Keratinocyte (primary cell): ENCODE measurements at regions not wholly inside any gene's neighbourhood (a gene's known extent, or its start where the extent isn't known, plus 50 kb on each side); places are given as distances from the start of the nearest gene placed in this dataset.

Source experiments
- DNase-seq: peaks from one replicate; pipeline ENCODE4 v3.0.0-alpha.2; 2011; ENCODE audit warnings: low read depth, missing footprints, low spot score
- FAIRE-seq: peaks from 2 replicates; lab custom pipeline; 2011; peaks lifted over from hg19 to GRCh38; lab: Jason Lieb, UNC
- H2AFZ ChIP-seq: 2 replicates; pipeline ENCODE4 v1.6.0; 2012; ENCODE audit warnings: low read length, control low read depth, inconsistent platforms; ENCODE audit not compliant: control insufficient read depth
- H3K27ac ChIP-seq: 2 replicates; pipeline ENCODE4 v1.5.1; 2011; ENCODE audit warnings: low read length; ENCODE audit not compliant: control insufficient read depth, insufficient read depth
- H3K27me3 ChIP-seq: 3 replicates; pipeline ENCODE4 v1.6.0; 2011; ENCODE audit warnings: low read length; ENCODE audit not compliant: control insufficient read depth, insufficient read depth; ENCODE audit errors: extremely low read depth
- H3K36me3 ChIP-seq, 2 experiments: 2 replicates in 1 of 2; 3 replicates in 1 of 2; pipeline ENCODE4 v1.5.1; 2011; ENCODE audit warnings: low read length in 2 of 2, mild to moderate bottlenecking in 1 of 2; ENCODE audit not compliant: control insufficient read depth in 2 of 2, insufficient read depth in 2 of 2; ENCODE audit errors: extremely low read depth in 1 of 2
- H3K4me1 ChIP-seq: 3 replicates; pipeline ENCODE4 v1.5.1; 2011; ENCODE audit warnings: low read length; ENCODE audit not compliant: control insufficient read depth, insufficient read depth; ENCODE audit errors: extremely low read depth
- H3K4me2 ChIP-seq: 3 replicates; pipeline ENCODE4 v1.6.0; 2011; ENCODE audit warnings: low read depth, low read length; ENCODE audit not compliant: control insufficient read depth, insufficient read depth; ENCODE audit errors: extremely low read depth
- H3K4me3 ChIP-seq, 3 experiments: fragments of 200-600 bp in 1 of 3; sonication (generic) in 1 of 3; 2 replicates in 2 of 3; 3 replicates in 1 of 3; pipeline ENCODE4 v1.5.1; 2011 to 2016; ENCODE audit warnings: low read length in 3 of 3, mild to moderate bottlenecking in 3 of 3, control low read depth in 2 of 3, inconsistent platforms in 1 of 3, low read depth in 1 of 3, mixed read lengths in 1 of 3, mixed run types in 1 of 3, moderate library complexity in 1 of 3; ENCODE audit not compliant: control insufficient read depth in 2 of 3, insufficient read depth in 2 of 3; ENCODE audit errors: extremely low read depth in 1 of 3
- H3K79me2 ChIP-seq: 2 replicates; pipeline ENCODE4 v1.6.0; 2012; ENCODE audit warnings: low read length; ENCODE audit not compliant: control insufficient read depth, insufficient read depth
- H3K9ac ChIP-seq: 3 replicates; pipeline ENCODE4 v1.6.0; 2011; ENCODE audit warnings: low read length; ENCODE audit not compliant: control insufficient read depth, insufficient read depth; ENCODE audit errors: extremely low read depth
- H3K9me1 ChIP-seq: 3 replicates; pipeline ENCODE4 v1.6.0; 2011; ENCODE audit warnings: low read length; ENCODE audit not compliant: control insufficient read depth, insufficient read depth; ENCODE audit errors: extremely low read depth
- H3K9me3 ChIP-seq: 2 replicates; pipeline ENCODE4 v1.5.1; 2012; ENCODE audit warnings: low read depth, low read length; ENCODE audit not compliant: control insufficient read depth
- H4K20me1 ChIP-seq: 3 replicates; pipeline ENCODE4 v1.6.0; 2011; ENCODE audit warnings: low read length; ENCODE audit not compliant: control insufficient read depth, insufficient read depth; ENCODE audit errors: extremely low read depth
- CTCF ChIP-seq, 3 experiments: IDR thresholded peaks in 1 of 3; conservative IDR thresholded peaks in 1 of 3; optimal IDR thresholded peaks in 1 of 3; 2 replicates in 2 of 3; 3 replicates in 1 of 3; pipeline versions ENCODE3 to v1.5.1; 2011; ENCODE audit warnings: low read length in 3 of 3, mild to moderate bottlenecking in 3 of 3, moderate library complexity in 2 of 3, control low read depth in 1 of 3, inconsistent platforms in 1 of 3; ENCODE audit not compliant: insufficient read depth in 2 of 3; ENCODE audit errors: extremely low read depth in 1 of 3
- EZH2 ChIP-seq: IDR thresholded peaks from one replicate; pipeline ENCODE4 v1.6.1; 2012; ENCODE audit warnings: inconsistent platforms, mild to moderate bottlenecking, low read length, moderate library complexity
- dilution Hi-C: fragments of 300-500 bp; cut with MboI; formaldehyde crosslinking; loops from one replicate; pipeline ENCODE4 v1.7.0; 2020; ENCODE audit warnings: low sequenced_read_pairs; ENCODE audit not compliant: extremely low pct_ligation_motif_present

- Histone ChIP-seq H3K4me3 (no peak overlapping the region), H4K20me1 (no peaks in the 10 kb centered on the region), H2AFZ (no peak overlapping the region), H3K79me2 (no peaks in the 10 kb centered on the region), H3K27ac (peak overlapping the region; percentile 52), H3K36me3 (no peaks in the 10 kb centered on the region), H3K4me1 (peaks cover 15% of the 10 kb centered on the region), H3K9me3 (no peaks in the 10 kb centered on the region), H3K9me1 (no peaks in the 10 kb centered on the region), H3K4me2 (no peak overlapping the region), H3K9ac (no peak overlapping the region), H3K27me3 (no peaks in the 10 kb centered on the region)
- TF ChIP-seq CTCF (optimal IDR thresholded peaks at IDR 0.05 in 1 of 3, IDR thresholded peaks at IDR 0.05 in 1 of 3, conservative IDR thresholded peaks at IDR 0.05 in 1 of 3; ENCODE audit: extremely low read depth in 1 of 3, insufficient read depth in 2 of 3, low read length in 3 of 3) (no peak), EZH2 (no peak)
- dilution Hi-C loops = no loop called here
- peak; percentile 21 for DNase-seq
- no peak for FAIRE-seq
These were observed 115.9 kb downstream of the KIF4B start for GRCh38 chr5:155129513-155129880.

GRCh38 chr5:155134130-155134529 is 120.6 kb downstream of the KIF4B start:
- no peak for DNase-seq
- dilution Hi-C loops = no loop called here

More at GRCh38 chr5:155134130-155134529, 120.6 kb downstream of the KIF4B start:
- H3K27ac ChIP-seq = no peak overlapping the region
- H3K27me3 ChIP-seq = no peaks in the 10 kb centered on the region
- H4K20me1 ChIP-seq = no peaks in the 10 kb centered on the region
- no peaks in the 10 kb centered on the region for H3K36me3 ChIP-seq
- TF ChIP-seq EZH2 = no peak
- no peak for TF ChIP-seq CTCF (optimal IDR thresholded peaks at IDR 0.05 in 1 of 3, IDR thresholded peaks at IDR 0.05 in 1 of 3, conservative IDR thresholded peaks at IDR 0.05 in 1 of 3; ENCODE audit: extremely low read depth in 1 of 3, insufficient read depth in 2 of 3, low read length in 3 of 3)
- H3K4me1 ChIP-seq = peaks cover 8% of the 10 kb centered on the region
- no peaks in the 10 kb centered on the region for H3K9me1 ChIP-seq
- no peak overlapping the region for H3K4me2 ChIP-seq
- H3K4me3 ChIP-seq = no peak overlapping the region
- FAIRE-seq = no peak
- H3K9me3 ChIP-seq = no peaks in the 10 kb centered on the region
- H3K79me2 ChIP-seq = no peaks in the 10 kb centered on the region
- no peak overlapping the region for H2AFZ ChIP-seq
- H3K9ac ChIP-seq = no peak overlapping the region
